Activated naive CD4-positive, alpha-beta T cell treated with anti-CD3 and anti-CD28 coated beads, Interleukin-2, amount 50 U/mL, for 24 hours (primary cell): ENCODE measurements at regions not wholly inside any gene's neighbourhood (a gene's known extent, or its start where the extent isn't known, plus 50 kb on each side); places are given as distances from the start of the nearest gene placed in this dataset.
"Not testable (repeated sequence)": the region's sequence is repeated elsewhere in the genome, so short reads cannot be mapped to it uniquely, and the experiment has no call there.

Experiments
- H3K27ac Mint-ChIP-seq: one replicate; pipeline ENCODE4 v1.8.0; 2021; ENCODE audit warnings: mild to moderate bottlenecking, mixed read lengths
- H3K27me3 Mint-ChIP-seq: one replicate; pipeline ENCODE4 v1.8.0; 2021; ENCODE audit warnings: mixed read lengths
- H3K36me3 Mint-ChIP-seq: one replicate; pipeline ENCODE4 v1.8.0; 2021; ENCODE audit warnings: mixed read lengths
- H3K4me1 Mint-ChIP-seq: one replicate; pipeline ENCODE4 v1.8.0; 2021; ENCODE audit warnings: mixed read lengths
- H3K4me3 Mint-ChIP-seq: one replicate; pipeline ENCODE4 v1.8.0; 2021; ENCODE audit warnings: mild to moderate bottlenecking, mixed read lengths
- H3K9me3 Mint-ChIP-seq: one replicate; pipeline ENCODE4 v1.8.0; 2021; ENCODE audit warnings: mixed read lengths

DNA sequence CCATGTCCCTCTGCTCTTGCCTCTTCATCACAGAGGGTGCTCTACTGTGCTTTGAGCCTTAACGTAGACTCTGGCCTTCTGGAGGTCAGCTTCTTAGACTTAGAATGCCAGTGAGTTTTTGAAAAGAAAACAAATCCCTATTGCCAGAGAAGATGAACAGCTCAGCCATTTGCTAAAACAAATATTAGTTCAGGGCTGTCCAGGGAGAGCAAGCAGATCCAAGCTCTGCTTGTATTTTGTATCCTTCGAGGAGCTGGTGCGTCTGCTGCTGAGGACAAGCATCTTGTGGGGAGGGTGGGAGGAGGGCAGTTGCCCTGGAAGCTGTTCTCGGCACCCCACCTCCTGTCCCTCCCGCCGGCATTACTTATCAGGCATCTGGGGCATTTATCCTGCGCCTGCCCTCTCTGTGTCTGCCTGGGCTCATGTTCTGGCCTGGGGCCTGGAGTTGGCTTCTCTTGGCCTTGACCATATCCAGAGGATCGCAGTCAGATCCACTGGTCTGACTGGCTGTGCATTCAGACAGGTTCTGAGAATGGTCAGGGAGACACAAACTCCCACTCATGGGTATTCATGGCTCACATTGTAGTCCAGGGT is 173.1 kb upstream of the NLRP1 start:
- Mint-ChIP-seq H3K9me3 (no peaks in the 10 kb centered on the region), H3K4me1 (no peaks in the 10 kb centered on the region), H3K4me3 (no peak overlapping the region), H3K27me3 (peaks cover 18% of the 10 kb centered on the region), H3K27ac (no peak overlapping the region), H3K36me3 (no peaks in the 10 kb centered on the region)

DNA sequence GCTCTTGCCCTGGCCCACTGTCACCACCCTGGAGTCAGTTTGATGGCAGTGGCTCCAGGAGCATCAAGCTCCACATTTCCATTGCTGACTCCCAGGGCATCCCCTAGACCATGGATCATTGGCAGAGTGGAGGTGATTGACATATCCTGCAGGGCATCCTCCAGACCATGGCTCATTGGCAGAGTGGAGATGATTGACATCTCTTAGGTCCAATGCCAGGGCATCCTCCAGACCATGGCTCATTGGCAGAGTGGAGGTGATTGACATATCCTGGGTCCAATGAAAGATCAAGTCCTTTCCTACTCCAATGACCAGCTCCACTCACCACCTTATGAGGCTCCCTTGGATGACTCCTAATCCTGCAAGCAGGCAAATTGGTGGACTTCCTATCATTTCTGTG is 174.3 kb upstream of the NLRP1 start:
- no peaks in the 10 kb centered on the region for H3K9me3 Mint-ChIP-seq
- peaks cover 16% of the 10 kb centered on the region for H3K27me3 Mint-ChIP-seq
- no peaks in the 10 kb centered on the region for H3K36me3 Mint-ChIP-seq
- H3K27ac Mint-ChIP-seq, result no peak overlapping the region
- no peaks in the 10 kb centered on the region for H3K4me1 Mint-ChIP-seq
- no peak overlapping the region for H3K4me3 Mint-ChIP-seq

DNA sequence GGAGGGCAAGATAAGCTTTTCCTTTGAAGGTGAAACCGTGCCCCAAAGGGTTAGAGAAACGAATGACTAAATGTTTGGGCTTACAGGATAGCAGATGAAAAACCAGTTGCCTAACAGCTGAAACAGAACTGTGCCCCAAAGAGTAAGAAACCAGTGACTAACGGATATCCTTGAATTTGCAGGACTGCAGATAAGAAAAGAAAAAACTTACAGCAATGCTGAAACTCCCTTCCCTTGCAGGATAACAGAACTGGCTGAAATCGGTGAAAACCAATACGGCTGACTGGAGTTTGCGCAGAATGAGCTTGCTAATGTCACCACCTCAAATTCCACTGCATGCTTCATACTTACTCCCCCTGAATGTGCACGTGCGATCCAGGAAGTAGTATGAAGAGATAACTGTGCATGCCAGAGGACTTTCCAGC is 175.2 kb upstream of the NLRP1 start:
- no peaks in the 10 kb centered on the region for H3K9me3 Mint-ChIP-seq
- no peaks in the 10 kb centered on the region for H3K4me1 Mint-ChIP-seq
- peaks cover 16% of the 10 kb centered on the region for H3K27me3 Mint-ChIP-seq
- no peak overlapping the region for H3K4me3 Mint-ChIP-seq
- H3K36me3 Mint-ChIP-seq, result no peaks in the 10 kb centered on the region
- no peak overlapping the region for H3K27ac Mint-ChIP-seq

DNA sequence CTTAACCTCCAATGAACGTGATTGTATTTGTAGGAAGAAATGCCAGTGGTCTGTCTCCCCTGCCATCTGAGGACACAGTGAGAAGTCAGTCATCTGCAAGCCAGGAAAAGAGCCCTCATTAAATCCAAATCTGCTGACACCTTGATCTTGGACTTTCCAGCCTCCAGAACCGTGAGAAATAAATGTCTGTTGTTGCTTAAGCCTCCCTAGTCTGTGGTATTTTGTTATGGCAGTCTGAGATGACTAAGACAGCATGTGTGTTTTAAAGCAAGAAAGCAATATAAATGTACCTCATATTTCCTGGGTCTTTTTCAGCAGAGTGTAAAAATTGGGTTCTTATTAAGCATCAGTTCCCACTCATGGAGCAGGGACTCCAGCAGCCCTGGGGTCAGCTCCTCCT is 177.9 kb upstream of the NLRP1 start:
- Mint-ChIP-seq H3K36me3 (no peaks in the 10 kb centered on the region), H3K4me1 (no peaks in the 10 kb centered on the region), H3K4me3 (no peak overlapping the region), H3K9me3 (no peaks in the 10 kb centered on the region), H3K27me3 (peaks cover 10% of the 10 kb centered on the region), H3K27ac (no peak overlapping the region)

DNA sequence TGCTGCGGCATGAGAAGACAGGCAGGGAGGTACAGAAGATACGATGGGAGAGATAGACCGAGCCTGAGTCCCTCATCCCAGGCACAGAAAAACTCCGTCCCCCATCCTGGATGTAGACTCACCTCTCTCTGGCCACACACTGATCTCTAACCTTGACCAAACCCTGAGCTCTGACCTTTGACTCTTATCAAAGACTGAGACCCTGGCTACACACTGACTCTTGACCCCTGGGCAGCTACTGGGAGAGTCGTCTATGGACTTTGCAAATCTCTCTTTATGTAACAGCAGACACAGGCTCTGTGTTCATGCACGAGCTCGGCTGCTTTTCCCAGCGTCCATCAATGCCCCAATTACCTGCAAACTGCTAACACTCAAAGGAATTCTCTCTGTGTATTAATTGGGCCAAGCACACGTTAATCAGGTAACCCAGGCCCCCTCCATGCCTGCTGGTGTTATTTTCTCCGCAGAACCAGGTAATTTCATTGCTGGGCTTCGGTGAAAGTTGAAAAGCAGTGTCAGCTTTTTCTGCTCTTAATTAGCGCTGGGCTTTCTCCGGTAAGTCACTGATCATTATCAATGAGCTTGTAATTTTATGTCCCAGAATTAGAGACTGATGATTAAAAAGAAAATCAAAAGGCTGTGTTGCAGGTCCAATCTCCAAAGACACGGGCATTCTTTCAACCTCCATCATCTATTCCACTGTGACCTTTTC is 179.4 kb upstream of the NLRP1 start:
- Mint-ChIP-seq H3K4me1 (no peaks in the 10 kb centered on the region), H3K27ac (no peak overlapping the region), H3K27me3 (peaks cover 13% of the 10 kb centered on the region), H3K4me3 (no peak overlapping the region), H3K9me3 (no peaks in the 10 kb centered on the region), H3K36me3 (no peaks in the 10 kb centered on the region)

DNA sequence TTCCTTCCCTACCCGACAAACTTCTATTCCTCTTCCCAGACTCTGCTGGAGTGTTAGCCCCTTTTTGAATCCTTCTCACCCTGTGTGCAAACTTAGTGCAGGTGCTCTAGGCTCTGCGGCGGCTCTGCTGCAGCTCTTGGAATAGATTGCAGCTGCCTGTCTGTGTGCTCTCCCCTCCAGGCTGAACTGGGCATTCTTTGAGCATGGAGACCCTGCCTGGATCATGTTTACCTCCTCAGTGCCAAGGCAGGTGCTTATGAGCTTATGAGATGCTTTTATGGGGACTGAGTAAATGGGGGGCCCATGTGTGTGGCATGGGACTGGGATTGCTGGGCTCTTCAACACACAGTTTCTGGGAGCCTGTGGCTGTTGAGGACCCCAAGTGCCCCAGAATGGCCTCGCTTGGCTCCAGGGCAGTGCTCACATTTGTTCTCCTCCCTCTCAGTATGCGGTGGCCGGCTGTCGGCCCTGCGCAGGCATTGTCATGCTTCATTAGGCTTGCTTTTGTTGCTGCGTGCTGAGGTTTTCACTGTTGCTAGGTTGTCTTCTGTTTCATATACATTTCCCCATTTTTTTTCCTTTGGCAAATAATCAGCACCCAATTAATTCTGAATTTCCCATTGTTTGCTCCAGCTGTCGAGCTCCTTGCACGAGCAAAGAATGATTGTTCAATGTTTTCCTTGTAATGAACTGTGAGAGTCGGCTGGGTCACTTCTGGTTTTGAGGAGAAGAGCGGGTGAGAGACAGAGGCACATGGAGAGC is 185.5 kb upstream of the NLRP1 start:
- Mint-ChIP-seq H3K4me3 (no peak overlapping the region), H3K27me3 (peaks cover 8% of the 10 kb centered on the region), H3K27ac (no peak overlapping the region), H3K9me3 (no peaks in the 10 kb centered on the region), H3K4me1 (no peaks in the 10 kb centered on the region), H3K36me3 (no peaks in the 10 kb centered on the region)

DNA sequence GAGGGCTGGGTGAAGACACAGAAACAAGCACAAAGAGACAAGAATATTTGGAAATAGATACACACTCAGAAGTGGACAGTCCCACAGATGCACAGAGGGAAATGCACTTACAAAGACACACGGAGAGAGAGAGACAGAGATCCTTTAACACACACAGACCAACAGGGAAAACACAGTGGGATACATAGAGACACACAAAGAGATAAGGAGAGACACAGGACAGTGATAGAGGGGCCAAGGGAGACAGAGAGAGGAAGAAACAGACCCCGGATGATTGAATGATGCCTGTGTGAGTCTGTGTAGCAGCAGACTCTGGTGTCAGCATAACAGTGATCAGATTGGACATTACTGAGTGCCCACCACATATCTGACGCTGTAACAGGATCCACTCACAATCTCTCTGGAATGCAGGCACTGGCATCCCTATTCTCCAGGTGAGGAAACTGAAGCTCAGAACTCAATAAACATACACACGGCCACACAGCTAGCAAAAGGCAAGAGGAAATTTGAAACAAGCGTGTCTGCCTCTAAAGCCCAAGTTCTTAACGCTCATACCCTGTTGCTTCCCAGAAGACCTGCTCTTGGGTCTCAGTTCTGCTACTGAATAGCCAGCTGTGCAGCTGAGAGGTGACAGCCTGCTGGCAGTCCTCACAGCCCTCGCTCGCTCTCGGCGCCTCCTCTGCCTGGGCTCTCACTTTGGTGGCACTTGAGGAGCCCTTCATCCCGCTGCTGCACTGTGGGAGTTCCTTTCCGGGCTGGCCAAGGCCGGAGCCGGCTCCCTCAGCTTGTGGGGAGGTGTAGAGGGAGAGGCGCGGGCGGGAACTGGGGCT is 186.3 kb upstream of the NLRP1 start:
- H3K27me3 Mint-ChIP-seq, result peaks cover 8% of the 10 kb centered on the region
- H3K36me3 Mint-ChIP-seq, result no peaks in the 10 kb centered on the region
- H3K27ac Mint-ChIP-seq, result no peak overlapping the region
- H3K4me1 Mint-ChIP-seq, result no peaks in the 10 kb centered on the region
- H3K9me3 Mint-ChIP-seq, result no peaks in the 10 kb centered on the region
- H3K4me3 Mint-ChIP-seq, result no peak overlapping the region

DNA sequence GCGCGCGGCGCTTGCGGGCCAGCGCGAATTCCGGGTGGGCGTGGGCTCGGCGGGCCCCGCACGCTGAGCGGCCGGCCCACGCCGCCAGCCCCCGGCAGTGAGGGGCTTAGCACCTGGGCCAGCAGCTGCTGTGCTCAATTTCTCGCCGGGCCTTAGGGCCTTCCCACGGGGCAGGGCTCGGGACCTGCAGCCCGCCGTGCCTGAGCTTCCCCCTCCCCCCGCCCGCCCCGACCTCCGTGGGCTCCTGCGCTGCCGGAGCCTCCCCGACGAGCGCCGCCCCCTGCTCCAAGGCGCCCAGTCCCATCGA is 186.9 kb upstream of the NLRP1 start:
- not testable (repeated sequence) for H3K36me3 Mint-ChIP-seq, H3K4me1 Mint-ChIP-seq, H3K27me3 Mint-ChIP-seq, H3K9me3 Mint-ChIP-seq, H3K27ac Mint-ChIP-seq, H3K4me3 Mint-ChIP-seq

DNA sequence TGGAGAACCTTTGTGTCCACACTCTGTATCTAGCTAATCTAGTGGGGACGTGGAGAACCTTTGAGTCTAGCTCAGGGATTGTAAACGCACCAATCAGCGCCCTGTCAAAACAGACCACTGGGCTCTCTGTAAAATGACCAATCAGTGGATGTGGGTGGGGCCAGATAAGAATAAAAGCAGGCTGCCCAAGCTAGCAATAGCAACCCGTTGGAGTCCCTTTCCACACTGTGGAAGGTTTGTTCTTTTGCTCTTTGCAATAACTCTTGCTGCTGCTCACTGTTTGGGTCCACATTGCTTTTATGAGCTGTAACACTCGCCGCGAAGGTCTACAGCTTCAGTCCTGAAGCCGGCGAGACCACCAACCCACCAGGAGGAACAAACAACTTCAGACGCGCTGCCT is 187.7 kb upstream of the NLRP1 start:
- H3K27ac Mint-ChIP-seq, result not testable (repeated sequence)

DNA sequence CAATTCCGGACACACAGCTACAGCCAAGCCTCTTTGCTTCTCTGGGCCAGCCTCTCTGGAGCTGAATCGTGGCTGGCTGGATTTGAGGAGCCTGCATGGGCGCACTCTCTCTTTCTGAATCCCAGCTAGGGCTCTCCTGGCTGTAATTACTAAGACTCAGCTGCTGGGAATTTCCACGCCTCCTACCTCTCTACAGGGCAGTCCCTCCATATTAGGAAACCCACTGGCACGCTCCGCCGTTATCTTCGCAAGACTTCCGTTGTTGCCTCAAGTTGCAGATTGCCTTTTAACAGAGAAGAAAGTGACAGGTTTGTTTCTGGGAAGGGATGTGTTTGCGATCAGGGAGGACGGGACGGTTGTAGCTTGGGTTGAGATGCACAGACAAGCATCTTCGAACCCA is 188.4 kb upstream of the NLRP1 start:
- Mint-ChIP-seq H3K27me3 (peaks cover 9% of the 10 kb centered on the region), H3K4me3 (no peak overlapping the region), H3K36me3 (no peaks in the 10 kb centered on the region), H3K27ac (no peak overlapping the region), H3K9me3 (no peaks in the 10 kb centered on the region), H3K4me1 (no peaks in the 10 kb centered on the region)

More for the DNA sequence above, 187.7 kb upstream of the NLRP1 start:
- H3K9me3 Mint-ChIP-seq, H3K4me1 Mint-ChIP-seq, H3K36me3 Mint-ChIP-seq, H3K27me3 Mint-ChIP-seq, H3K4me3 Mint-ChIP-seq: not testable (repeated sequence)

DNA sequence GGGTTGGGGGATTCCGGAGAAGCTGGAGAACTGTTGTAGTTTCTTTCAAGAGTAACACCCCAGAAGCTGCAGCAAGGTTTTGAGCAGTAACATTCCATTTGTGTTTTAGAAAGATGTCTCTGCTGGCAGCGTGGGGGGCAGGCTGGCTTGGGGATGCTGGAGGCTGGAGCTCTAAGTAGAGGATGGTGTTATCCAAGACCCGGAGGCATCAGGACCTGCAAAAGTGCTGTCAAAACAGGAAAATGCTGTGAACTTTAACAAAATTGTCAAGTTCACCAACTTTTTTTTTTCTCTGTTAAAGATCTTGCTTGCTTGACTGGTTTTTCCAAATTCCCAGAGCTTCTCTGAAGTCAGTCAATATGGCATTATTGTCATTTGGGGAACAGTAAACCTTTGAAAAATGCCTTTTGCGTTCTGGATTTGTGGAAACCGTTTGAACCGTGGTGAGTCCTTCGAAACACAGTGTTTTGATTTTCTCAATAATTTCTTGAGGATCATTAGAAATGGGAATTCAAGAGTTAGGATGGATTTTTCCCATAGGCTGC is 189.6 kb upstream of the NLRP1 start:
- Mint-ChIP-seq H3K9me3 (no peaks in the 10 kb centered on the region), H3K27me3 (peaks cover 4% of the 10 kb centered on the region), H3K27ac (no peak overlapping the region), H3K36me3 (no peaks in the 10 kb centered on the region), H3K4me3 (no peak overlapping the region), H3K4me1 (no peaks in the 10 kb centered on the region)

DNA sequence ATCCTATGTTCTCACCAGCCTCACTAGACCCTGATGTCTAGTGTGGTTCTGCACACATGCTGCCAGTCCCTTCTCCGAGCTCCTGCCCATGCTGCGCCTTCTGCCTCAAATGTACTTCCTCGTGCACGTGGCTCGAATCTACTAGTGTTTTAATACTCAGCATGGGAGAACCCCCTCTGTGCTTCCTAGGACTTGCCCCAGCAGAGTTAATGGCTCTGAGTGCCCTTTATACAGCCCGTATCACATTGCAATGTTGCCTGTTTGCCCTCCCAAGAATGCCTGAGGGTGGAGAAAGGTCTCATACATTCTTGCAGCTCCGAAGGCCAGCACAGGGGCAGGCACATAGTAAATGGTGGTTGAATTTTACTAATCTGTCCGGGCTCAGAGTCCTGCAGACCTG is 190.8 kb upstream of the NLRP1 start:
- Mint-ChIP-seq H3K36me3 (no peaks in the 10 kb centered on the region), H3K9me3 (no peaks in the 10 kb centered on the region), H3K4me3 (no peak overlapping the region), H3K4me1 (no peaks in the 10 kb centered on the region), H3K27ac (no peak overlapping the region), H3K27me3 (peaks cover 4% of the 10 kb centered on the region)

DNA sequence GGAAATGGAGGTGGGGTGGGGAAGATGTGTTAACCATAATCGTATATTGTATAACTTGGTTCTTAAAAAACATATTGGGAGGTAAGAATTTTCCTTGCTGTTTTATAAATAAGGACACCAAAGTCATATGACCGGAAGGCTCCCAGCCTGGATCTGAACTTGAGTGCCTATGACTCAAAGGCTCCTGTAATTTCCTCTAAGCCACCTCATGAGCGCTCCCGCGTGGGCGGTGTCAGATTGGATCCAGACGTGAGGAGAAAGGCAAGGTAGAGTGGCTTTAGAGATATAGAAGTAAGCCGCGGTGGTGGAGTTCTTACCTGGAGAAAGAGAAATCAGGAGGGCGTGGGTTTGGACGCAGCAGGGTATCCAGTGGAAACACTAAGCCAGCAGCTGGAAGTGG is 196.2 kb upstream of the NLRP1 start:
- Mint-ChIP-seq H3K36me3 (no peaks in the 10 kb centered on the region), H3K4me3 (no peak overlapping the region), H3K27ac (no peak overlapping the region), H3K9me3 (no peaks in the 10 kb centered on the region), H3K27me3 (peaks cover 9% of the 10 kb centered on the region), H3K4me1 (no peaks in the 10 kb centered on the region)

DNA sequence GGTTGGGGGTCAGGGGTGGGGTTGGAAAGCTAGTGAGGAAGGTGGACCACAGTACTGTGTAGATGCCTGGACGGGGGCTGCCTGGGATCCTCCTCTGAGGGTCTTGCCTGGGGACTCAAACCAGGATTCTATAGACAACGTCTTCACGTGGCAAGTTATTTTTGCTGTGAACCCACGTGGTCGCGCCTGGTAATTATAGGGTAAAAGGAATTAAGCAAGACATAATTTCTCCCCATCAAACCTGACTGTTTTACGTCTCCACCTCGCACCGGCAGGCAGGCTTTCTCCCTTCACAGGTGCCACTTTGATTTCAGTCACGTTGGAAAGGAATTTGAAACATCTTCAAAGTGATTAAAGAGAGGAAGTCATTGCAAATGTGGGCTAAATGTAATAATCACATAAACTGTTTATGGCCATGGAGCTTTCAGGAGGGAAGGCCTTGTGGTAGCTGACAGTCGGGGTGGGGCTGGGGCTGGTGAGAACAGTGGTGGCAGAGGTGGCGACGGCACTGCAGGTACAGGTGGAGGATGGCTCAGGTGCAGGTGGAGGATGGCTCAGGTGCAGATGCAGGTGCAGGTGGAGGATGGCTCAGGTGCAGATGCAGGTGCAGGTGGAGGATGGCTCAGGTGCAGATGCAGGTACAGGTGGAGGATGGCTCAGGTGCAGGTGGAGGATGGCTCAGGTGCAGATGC is 197.1 kb upstream of the NLRP1 start:
- no peak overlapping the region for H3K4me3 Mint-ChIP-seq
- H3K36me3 Mint-ChIP-seq, result no peaks in the 10 kb centered on the region
- no peaks in the 10 kb centered on the region for H3K4me1 Mint-ChIP-seq
- H3K9me3 Mint-ChIP-seq, result no peaks in the 10 kb centered on the region
- no peak overlapping the region for H3K27ac Mint-ChIP-seq
- H3K27me3 Mint-ChIP-seq, result peaks cover 10% of the 10 kb centered on the region

DNA sequence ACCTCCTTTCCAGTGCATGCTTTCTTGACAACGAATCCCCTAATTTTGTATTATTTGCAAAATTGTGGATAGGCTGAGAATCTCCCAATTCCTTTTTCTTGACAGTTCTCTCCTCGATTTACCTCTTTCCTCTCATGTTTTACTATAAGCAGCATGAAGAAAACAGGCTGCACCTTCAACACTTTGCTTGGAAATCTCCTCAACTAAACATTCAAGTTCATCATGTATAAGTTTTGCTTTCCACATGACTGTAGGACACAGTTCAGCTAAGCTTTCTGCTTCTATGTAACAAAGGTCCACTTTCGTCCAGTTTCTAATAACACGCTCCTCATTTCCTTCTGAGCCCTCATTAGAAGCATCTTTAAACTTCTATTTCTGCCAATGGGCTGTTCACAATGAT is 199.0 kb upstream of the NLRP1 start:
- Mint-ChIP-seq H3K36me3 (no peaks in the 10 kb centered on the region), H3K4me1 (no peaks in the 10 kb centered on the region), H3K4me3 (no peak overlapping the region), H3K27ac (no peak overlapping the region), H3K9me3 (no peaks in the 10 kb centered on the region), H3K27me3 (peaks cover 10% of the 10 kb centered on the region)
